OCI-M1 (cell line): ENCODE measurements at regions not wholly inside any gene's neighbourhood (a gene's known extent, or its start where the extent isn't known, plus 50 kb on each side); places are given as distances from the start of the nearest gene placed in this dataset.
A peak's percentile ranks its signal among the peaks of the same experiment; 100 is the strongest.

ENCODE experiments used
- DNase-seq: peaks from one replicate; lab custom pipeline; 2025; lab: John Stamatoyannopoulos, UW

GRCh38 chr5:61687371-61687770 lies 355.3 kb downstream of the ZSWIM6 start:
- DNase-seq, result no peak

GRCh38 chr5:61689153-61689846 lies 357.2 kb downstream of the ZSWIM6 start:
- DNase-seq, result no peak

GRCh38 chr5:61697809-61698558 lies 365.9 kb downstream of the ZSWIM6 start:
- no peak for DNase-seq

GRCh38 chr5:61701877-61702602 lies 370.0 kb downstream of the ZSWIM6 start:
- no peak for DNase-seq

GRCh38 chr5:61702784-61703183 lies 370.7 kb downstream of the ZSWIM6 start:
- DNase-seq, result peak; percentile 14

- no peak for DNase-seq
Measured at GRCh38 chr5:61704289-61704688, 372.2 kb downstream of the ZSWIM6 start.

- no peak for DNase-seq
Measured at GRCh38 chr5:61706751-61707150, 374.7 kb downstream of the ZSWIM6 start.

- no peak for DNase-seq
Measured at GRCh38 chr5:61719124-61719523, 387.1 kb downstream of the ZSWIM6 start.

GRCh38 chr5:61720829-61721228 lies 388.8 kb downstream of the ZSWIM6 start:
- no peak for DNase-seq

- DNase-seq, result no peak
Measured at GRCh38 chr5:61724102-61724501, 392.0 kb downstream of the ZSWIM6 start.

- no peak for DNase-seq
Measured at GRCh38 chr5:61728287-61728686, 396.2 kb downstream of the ZSWIM6 start.

- DNase-seq, result no peak
Measured at GRCh38 chr5:61730866-61731265, 398.8 kb downstream of the ZSWIM6 start.

- DNase-seq, result no peak
Measured at GRCh38 chr5:61731267-61731945, 399.3 kb downstream of the ZSWIM6 start.

GRCh38 chr5:61731946-61732314 lies 399.9 kb downstream of the ZSWIM6 start:
- DNase-seq, result no peak

- DNase-seq, result no peak
Measured at GRCh38 chr5:61732369-61732768, 400.3 kb downstream of the ZSWIM6 start.

GRCh38 chr5:61732796-61733195 lies 400.7 kb downstream of the ZSWIM6 start:
- no peak for DNase-seq

- DNase-seq, result no peak
Measured at GRCh38 chr5:61734001-61734400, 401.9 kb downstream of the ZSWIM6 start.

GRCh38 chr5:61734966-61735365 lies 402.9 kb downstream of the ZSWIM6 start:
- DNase-seq, result no peak

GRCh38 chr5:61735531-61735930 lies 403.5 kb downstream of the ZSWIM6 start:
- DNase-seq, result no peak

GRCh38 chr5:61735995-61736394 lies 403.9 kb downstream of the ZSWIM6 start:
- DNase-seq, result no peak

- DNase-seq, result no peak
Measured at GRCh38 chr5:61737301-61737963, 405.4 kb downstream of the ZSWIM6 start.

GRCh38 chr5:61737964-61738340 lies 405.9 kb downstream of the ZSWIM6 start:
- no peak for DNase-seq
